CD4-positive, alpha-beta T cell treated with Interferon alpha-2 for 1 hour (primary cell): ENCODE measurements at regions not wholly inside any gene's neighbourhood (a gene's known extent, or its start where the extent isn't known, plus 50 kb on each side); places are given as distances from the start of the nearest gene placed in this dataset.
"Not testable (repeated sequence)": the region's sequence is repeated elsewhere in the genome, so short reads cannot be mapped to it uniquely, and the experiment has no call there.

ENCODE experiments used
- DNase-seq, 2 donors: peaks; one replicate each; pipeline ENCODE4 v3.0.0-alpha.2; 2020 to 2022

- DNase-seq = no peak
These were observed 395.7 kb upstream of the ZNF462 start for GRCh38 chr9:106467113-106467864.

GRCh38 chr9:106467865-106468164, 395.2 kb upstream of the ZNF462 start:
- no peak for DNase-seq

- DNase-seq = no peak
These were observed 394.5 kb upstream of the ZNF462 start for GRCh38 chr9:106468431-106468830.

GRCh38 chr9:106478312-106478711, 384.7 kb upstream of the ZNF462 start:
- no peak for DNase-seq

- DNase-seq = no peak
These were observed 384.2 kb upstream of the ZNF462 start for GRCh38 chr9:106478727-106479126.

- DNase-seq = no peak
These were observed 383.3 kb upstream of the ZNF462 start for GRCh38 chr9:106479679-106480078.

- DNase-seq = no peak
These were observed 381.9 kb upstream of the ZNF462 start for GRCh38 chr9:106481013-106481609.

GRCh38 chr9:106482733-106483132, 380.2 kb upstream of the ZNF462 start:
- DNase-seq = no peak

- DNase-seq = no peak
These were observed 376.3 kb upstream of the ZNF462 start for GRCh38 chr9:106486685-106487084.

- DNase-seq = no peak
These were observed 375.7 kb upstream of the ZNF462 start for GRCh38 chr9:106487266-106487665.

GRCh38 chr9:106492126-106492525, 370.8 kb upstream of the ZNF462 start:
- not testable (repeated sequence) for DNase-seq

GRCh38 chr9:106500171-106500570, 362.8 kb upstream of the ZNF462 start:
- no peak for DNase-seq

- not testable (repeated sequence) for DNase-seq
These were observed 361.8 kb upstream of the ZNF462 start for GRCh38 chr9:106501210-106501609.

GRCh38 chr9:106502930-106503329, 360.0 kb upstream of the ZNF462 start:
- no peak for DNase-seq

- DNase-seq = no peak
These were observed 359.2 kb upstream of the ZNF462 start for GRCh38 chr9:106503759-106504158.

- DNase-seq = no peak
These were observed 336.2 kb upstream of the ZNF462 start for GRCh38 chr9:106526716-106527204.

GRCh38 chr9:106528158-106528557, 334.8 kb upstream of the ZNF462 start:
- no peak for DNase-seq

- no peak for DNase-seq
These were observed 333.4 kb upstream of the ZNF462 start for GRCh38 chr9:106529616-106530015.

GRCh38 chr9:106531491-106531890, 331.5 kb upstream of the ZNF462 start:
- DNase-seq = no peak

- no peak for DNase-seq
These were observed 330.5 kb upstream of the ZNF462 start for GRCh38 chr9:106532306-106533015.

GRCh38 chr9:106534800-106535199, 328.2 kb upstream of the ZNF462 start:
- no peak for DNase-seq

- no peak for DNase-seq
These were observed 327.5 kb upstream of the ZNF462 start for GRCh38 chr9:106535439-106535838.

GRCh38 chr9:106557996-106558667, 304.8 kb upstream of the ZNF462 start:
- DNase-seq = no peak

- DNase-seq = no peak
These were observed 302.4 kb upstream of the ZNF462 start for GRCh38 chr9:106560540-106560939.
